ENCODE measurements at regions not wholly inside any gene's neighbourhood (a gene's known extent, or its start where the extent isn't known, plus 50 kb on each side); places are given as distances from the start of the nearest gene placed in this dataset.

GRCh38 chr9:85243977-85244376 is 497.8 kb downstream of the AGTPBP1 start:
- TF ChIP-seq EP300 (IDR thresholded peaks at IDR 0.05; ENCODE audit: borderline replicate concordance): no peak
- no peak for TF ChIP-seq REST (IDR thresholded peaks at IDR 0.05; ENCODE audit: low read depth)
- TF ChIP-seq CREB1 (IDR thresholded peaks at IDR 0.05; ENCODE audit: low read depth): no peak
- TF ChIP-seq EGR1 (IDR thresholded peaks at IDR 0.05): no peak
- TF ChIP-seq YY1 (IDR thresholded peaks at IDR 0.05; ENCODE audit: low read depth): no peak
- no peak for TF ChIP-seq MAX (IDR thresholded peaks at IDR 0.05)
- no peak for TF ChIP-seq USF1 (IDR thresholded peaks at IDR 0.05)
- TF ChIP-seq ZBTB7A (IDR thresholded peaks at IDR 0.05; ENCODE audit: low read depth): no peak
- no peak for TF ChIP-seq CEBPB (IDR thresholded peaks at IDR 0.05)
- TF ChIP-seq RAD21 (IDR thresholded peaks at IDR 0.05; ENCODE audit: low read depth): no peak
- no peak for TF ChIP-seq TAF1 (IDR thresholded peaks at IDR 0.05; ENCODE audit: low read depth)
- no peak for TF ChIP-seq FOXM1 (IDR thresholded peaks at IDR 0.05; ENCODE audit: borderline replicate concordance, low read depth)
- TF ChIP-seq TCF12 (IDR thresholded peaks at IDR 0.05; ENCODE audit: low read depth): no peak
- no peak for TF ChIP-seq NFIC (IDR thresholded peaks at IDR 0.05)

Data from Ishikawa (cell line).